HuH-7 (cell line): ENCODE measurements at regions not wholly inside any gene's neighbourhood (a gene's known extent, or its start where the extent isn't known, plus 50 kb on each side); places are given as distances from the start of the nearest gene placed in this dataset.

Experiments
- DNase-seq: peaks from one replicate; pipeline ENCODE4 v3.0.0; 2011; ENCODE audit warnings: low spot score

GRCh38 chr2:147502711-147503290, 342.0 kb upstream of the ACVR2A start:
- no peak for DNase-seq

- DNase-seq: no peak
Observed at GRCh38 chr2:147501968-147502367, 342.9 kb upstream of the ACVR2A start.

GRCh38 chr2:147500819-147501395, 343.9 kb upstream of the ACVR2A start:
- no peak for DNase-seq

GRCh38 chr2:147500229-147500628, 344.6 kb upstream of the ACVR2A start:
- no peak for DNase-seq

GRCh38 chr2:147499785-147500184, 345.0 kb upstream of the ACVR2A start:
- peak; percentile 24 for DNase-seq

DNA sequence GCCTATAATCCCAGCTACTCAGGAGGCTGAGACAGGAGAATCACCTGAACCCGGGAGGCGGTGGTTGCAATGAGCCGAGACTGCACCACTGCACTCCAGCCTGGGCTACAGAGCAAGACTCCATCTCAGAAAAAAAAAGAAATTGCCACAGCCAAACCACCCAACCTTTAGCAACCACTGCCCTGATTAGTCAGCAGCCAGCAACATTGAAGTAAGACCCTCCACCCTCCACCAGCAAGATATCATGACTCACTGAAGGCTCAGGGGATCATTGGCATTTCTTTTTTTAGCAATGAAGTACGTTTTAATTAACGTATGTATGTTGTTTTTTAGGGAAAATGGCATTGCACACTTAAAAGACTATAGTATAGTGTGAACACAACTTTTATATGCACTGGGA, 349.1 kb upstream of the ACVR2A start:
- no peak for DNase-seq

DNA sequence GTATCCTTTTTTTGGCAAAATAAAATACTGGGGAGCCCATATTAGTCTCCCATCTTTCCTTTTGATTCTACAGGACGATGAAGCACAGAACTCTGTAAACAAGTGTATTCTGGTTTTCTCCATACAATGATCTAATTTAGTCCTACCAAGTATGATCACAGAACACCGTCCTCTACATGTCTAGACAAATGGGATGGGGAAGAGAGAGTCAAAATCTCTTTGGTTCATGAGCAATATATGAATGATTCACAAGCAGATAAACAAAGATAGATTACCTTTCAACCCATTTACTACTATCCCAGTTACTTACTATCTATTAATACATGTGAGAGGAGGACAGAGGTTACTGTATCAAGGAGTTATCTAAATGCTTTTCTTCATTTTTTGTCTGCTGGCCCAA, 352.4 kb upstream of the ACVR2A start:
- no peak for DNase-seq

GRCh38 chr2:147491506-147491905, 353.3 kb upstream of the ACVR2A start:
- no peak for DNase-seq

- no peak for DNase-seq
Observed at GRCh38 chr2:147490401-147491261, 354.2 kb upstream of the ACVR2A start.

DNA sequence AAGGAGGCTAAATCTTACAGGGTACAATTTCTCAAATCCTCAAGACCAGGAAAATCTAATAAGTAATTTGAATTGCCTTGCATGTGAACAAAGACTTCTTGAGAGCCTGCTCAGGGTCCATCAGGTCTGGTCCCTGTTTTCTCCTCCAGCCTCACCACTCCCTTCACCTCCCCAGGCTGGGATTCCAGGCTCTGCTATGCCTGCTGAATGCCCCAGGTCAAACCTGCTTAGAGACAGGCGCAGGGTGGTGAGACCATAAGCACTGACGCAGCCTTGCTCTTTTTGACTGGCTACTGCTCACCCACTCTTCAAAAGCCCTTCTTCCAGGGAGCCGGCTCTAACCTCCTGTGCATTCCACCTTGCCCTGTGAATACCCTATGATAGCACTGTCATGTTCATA, 356.4 kb upstream of the ACVR2A start:
- no peak for DNase-seq

DNA sequence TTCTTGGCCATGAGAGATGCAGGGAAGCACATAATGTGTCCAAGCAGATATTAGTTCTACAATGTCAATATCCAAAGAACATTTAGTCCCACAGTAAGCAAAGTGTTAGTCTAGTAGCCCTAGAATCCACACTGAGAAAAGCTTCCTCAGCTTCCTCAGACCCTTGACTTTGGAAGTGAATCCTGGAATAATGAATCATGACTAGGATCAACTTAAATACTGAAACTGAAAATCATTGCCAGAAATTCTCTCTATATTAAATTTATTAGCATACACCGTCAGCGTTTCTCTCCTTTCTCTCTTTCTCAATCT, 356.9 kb upstream of the ACVR2A start:
- no peak for DNase-seq

DNA sequence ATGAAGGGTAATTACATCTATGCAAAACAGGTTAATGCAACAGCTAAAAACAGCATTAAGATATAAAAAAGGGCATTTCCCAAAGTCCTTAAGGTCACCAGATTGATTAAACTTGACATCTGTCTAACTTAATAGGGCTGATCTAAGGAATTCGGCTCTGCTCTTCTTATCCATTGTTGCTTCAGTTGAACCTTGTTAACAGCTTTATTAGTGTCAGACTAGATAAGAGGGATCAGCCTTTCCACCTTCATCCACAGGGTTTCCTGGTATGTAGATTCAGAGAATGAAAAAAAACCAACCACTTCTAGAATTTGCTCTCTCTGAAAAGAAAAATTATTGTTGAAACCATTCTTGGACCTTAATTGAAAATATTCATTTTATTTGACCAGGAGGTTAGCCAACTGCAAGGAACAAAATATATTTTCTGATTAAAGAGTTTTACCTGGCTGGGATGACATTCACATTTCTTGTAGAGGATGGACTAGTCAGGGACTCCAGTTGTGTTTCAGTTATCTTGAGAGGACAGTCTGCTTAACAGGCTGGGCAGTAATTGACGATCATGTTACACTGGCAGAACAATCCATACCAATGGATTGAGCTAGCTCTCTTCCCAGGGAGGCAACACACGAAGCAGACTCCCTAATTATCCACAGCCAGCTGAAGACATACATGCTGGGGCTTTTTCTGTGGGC, 357.4 kb upstream of the ACVR2A start:
- DNase-seq: no peak

GRCh38 chr2:147485210-147485851, 359.5 kb upstream of the ACVR2A start:
- DNase-seq: no peak

DNA sequence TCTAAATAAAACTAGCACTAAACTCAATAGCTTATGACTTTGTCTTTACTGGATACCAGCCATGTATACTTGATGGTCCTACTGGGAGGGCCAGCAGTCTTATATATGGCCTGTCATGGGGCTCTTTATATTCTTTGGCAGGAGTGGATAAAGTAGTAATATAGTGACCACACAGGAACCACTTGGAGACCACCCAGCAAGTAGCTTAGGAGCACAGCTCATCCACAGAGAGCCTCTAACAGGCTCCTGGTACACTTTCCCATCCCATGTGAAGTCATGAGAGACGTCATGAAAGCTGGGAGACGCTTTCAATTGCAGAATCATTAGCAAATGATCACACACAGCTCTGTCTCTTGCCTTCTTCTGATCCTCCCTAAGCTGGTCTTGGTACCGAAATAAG, 360.9 kb upstream of the ACVR2A start:
- DNase-seq: no peak

DNA sequence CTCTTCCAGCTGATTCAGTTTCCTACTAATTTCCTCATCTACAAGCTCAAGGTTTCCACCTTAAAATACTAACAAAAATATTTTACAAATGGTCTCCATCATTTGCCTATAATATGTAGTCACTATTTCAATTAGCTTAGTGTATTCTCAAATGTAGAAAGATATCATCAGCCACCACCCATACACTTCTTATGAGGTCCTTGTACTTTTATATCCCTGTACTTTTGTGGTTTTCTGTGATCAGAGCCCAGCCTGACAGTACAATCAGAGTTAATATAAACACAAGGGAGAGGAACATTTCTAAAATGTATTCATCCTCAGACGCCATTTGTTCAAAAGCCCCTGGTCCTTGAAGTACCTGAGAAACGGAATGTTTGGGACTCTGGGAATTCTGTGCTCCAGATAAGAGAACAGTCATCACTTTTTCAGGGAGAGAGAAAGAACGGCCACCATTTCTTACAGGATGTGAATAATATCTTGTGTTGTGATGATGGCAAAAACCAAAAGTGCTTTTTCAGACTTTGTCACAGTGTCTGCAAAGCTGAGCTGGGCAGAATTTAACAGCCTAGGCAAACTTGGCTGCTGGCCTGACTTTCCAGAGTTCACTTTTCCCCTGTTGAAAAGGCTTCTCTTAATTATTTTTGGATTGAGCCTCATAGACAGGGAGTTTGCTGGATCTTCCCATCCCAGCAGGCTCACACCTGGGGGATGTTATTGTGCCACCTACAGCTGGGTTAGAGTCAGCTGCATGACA, 361.7 kb upstream of the ACVR2A start:
- no peak for DNase-seq

- no peak for DNase-seq
Observed at GRCh38 chr2:147482111-147482895, 362.5 kb upstream of the ACVR2A start.

- no peak for DNase-seq
Observed at GRCh38 chr2:147479358-147479757, 365.5 kb upstream of the ACVR2A start.

GRCh38 chr2:147473075-147473474, 371.8 kb upstream of the ACVR2A start:
- DNase-seq: no peak

GRCh38 chr2:147471126-147471525, 373.7 kb upstream of the ACVR2A start:
- DNase-seq: no peak

DNA sequence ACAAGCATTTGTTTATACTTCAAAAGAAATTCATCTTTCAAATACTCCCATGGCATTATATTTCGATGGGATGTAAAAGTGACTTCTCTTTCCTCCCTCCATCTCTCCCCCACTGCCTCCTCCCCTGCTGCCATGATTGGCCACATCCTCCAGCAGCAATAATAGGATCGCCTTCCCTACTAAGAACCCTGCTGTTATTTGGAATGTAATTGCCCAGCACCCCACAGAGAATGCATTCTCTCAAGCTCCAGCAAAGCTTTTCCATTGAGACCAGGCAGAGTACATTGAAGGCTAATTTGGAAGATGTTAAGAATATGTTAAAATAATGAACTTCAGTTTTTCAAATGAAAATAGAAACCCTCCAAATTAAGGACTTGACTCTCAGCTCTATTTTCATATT, 375.4 kb upstream of the ACVR2A start:
- DNase-seq: no peak

DNA sequence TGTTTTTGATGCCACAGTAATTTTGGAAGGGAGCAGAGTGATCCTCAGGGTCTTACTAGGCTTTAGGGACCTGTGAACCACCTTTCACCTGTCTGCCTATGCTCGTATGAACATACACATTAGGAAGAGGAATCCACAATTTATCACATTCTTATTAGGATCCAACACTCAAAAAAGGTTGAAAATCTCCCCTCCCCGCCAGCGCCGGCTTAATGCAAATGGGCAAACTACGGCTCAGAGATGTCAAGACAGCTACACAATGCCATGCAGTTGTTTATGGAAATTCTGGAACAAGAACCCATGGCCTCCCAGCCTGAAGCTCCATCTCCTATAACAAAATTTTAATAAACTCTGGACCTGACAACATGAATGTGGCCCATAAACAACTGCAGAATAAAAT, 375.9 kb upstream of the ACVR2A start:
- no peak for DNase-seq
